K562 (cell line): ENCODE measurements at regions not wholly inside any gene's neighbourhood (a gene's known extent, or its start where the extent isn't known, plus 50 kb on each side); places are given as distances from the start of the nearest gene placed in this dataset.

Source experiments
- ATAC-seq: fragments of 200-7000 bp; cut with Tn5 transposase; 3 replicates; pipeline ENCODE4 v1.9.1; 2020; ENCODE audit warnings: moderate library complexity
- BruUV-seq: library from RNA; stranded (reverse); fragments of 400-500 nt; replicated peaks from 2 replicates; lab custom pipeline; 2021; lab: Mats Ljungman, UMichigan
- CTCF ChIA-PET: fragments of 300-600 bp; formaldehyde crosslinking; extraction: SDS; loops from one replicate; lab custom pipeline; 2021; ENCODE audit warnings: low intra/inter-chr PET ratio; lab: Yijun Ruan, JAX
- POLR2A ChIA-PET: fragments of 300-600, 350-650 bp; sonication (Branson Sonifier 250); formaldehyde crosslinking; extraction: SDS; loops from one replicate; lab custom pipeline; 2021; ENCODE audit warnings: antibody characterized with exemption, inconsistent platforms; lab: Yijun Ruan, JAX
- DNase-seq, 4 experiments: peaks; one replicate each; pipeline versions ENCODE4 v3.0.0 to v3.0.0-alpha.2; 2011 to 2018; ENCODE audit warnings: low spot score in 3 of 4, mixed read lengths in 3 of 4; ENCODE audit errors: extremely low read depth in 1 of 4
- FAIRE-seq: peaks from 2 replicates; lab custom pipeline; 2011; peaks lifted over from hg19 to GRCh38; lab: Jason Lieb, UNC
- H2AFZ ChIP-seq: 2 replicates; pipeline ENCODE4 v1.6.0; 2011; ENCODE audit warnings: low read depth, low read length, control low read depth, inconsistent platforms
- H3K27ac ChIP-seq: fragments of 200-600 bp; 3 replicates; pipeline ENCODE4 v1.8.0; 2011; ENCODE audit warnings: low read depth, mild to moderate bottlenecking, control low read depth, inconsistent platforms, low read length, moderate library complexity, mixed read lengths; ENCODE audit errors: extremely low read depth
- H3K27me3 ChIP-seq, 2 experiments: fragments of 300-600 bp in 1 of 2; 2 replicates in 1 of 2; 3 replicates in 1 of 2; pipeline versions ENCODE4 v1.6.0 to v1.8.0; 2011; ENCODE audit warnings: inconsistent platforms in 2 of 2, low read length in 2 of 2, mild to moderate bottlenecking in 1 of 2, mixed read lengths in 1 of 2, moderate library complexity in 1 of 2; ENCODE audit not compliant: control insufficient read depth in 2 of 2, insufficient read depth in 2 of 2
- H3K36me3 ChIP-seq: fragments of 300-600 bp; 3 replicates; pipeline ENCODE4 v1.8.0; 2011; ENCODE audit warnings: mild to moderate bottlenecking, low read length, inconsistent platforms; ENCODE audit not compliant: control insufficient read depth, insufficient read depth
- H3K4me1 ChIP-seq, 2 experiments: fragments of 200-600 bp in 1 of 2; replicated peaks in 1 of 2; 2 replicates in 1 of 2; 3 replicates in 1 of 2; pipeline versions ENCODE4 v1.5.1 to v1.8.0; 2011; ENCODE audit warnings: inconsistent platforms in 2 of 2, low read length in 2 of 2, mild to moderate bottlenecking in 1 of 2, mixed read lengths in 1 of 2, moderate library complexity in 1 of 2; ENCODE audit not compliant: control insufficient read depth in 2 of 2, insufficient read depth in 2 of 2
- H3K4me2 ChIP-seq: 2 replicates; pipeline ENCODE4 v1.6.1; 2011; ENCODE audit warnings: low read length, control low read depth, inconsistent platforms, mixed read lengths; ENCODE audit not compliant: insufficient read depth
- H3K4me3 ChIP-seq: fragments of 200-600 bp; sonication (generic), shearing (Covaris generic); 2 replicates; pipeline ENCODE4 v1.5.1; 2016; ENCODE audit warnings: control low read depth, inconsistent platforms
- H3K79me2 ChIP-seq: fragments of 200-600 bp; 3 replicates; pipeline ENCODE4 v1.8.0; 2011; ENCODE audit warnings: low read length, inconsistent platforms; ENCODE audit not compliant: control insufficient read depth, insufficient read depth
- H3K9ac ChIP-seq, 2 experiments: 2 replicates each; pipeline versions ENCODE4 v1.6.0 to v1.6.1; 2011; ENCODE audit warnings: low read depth in 2 of 2, low read length in 2 of 2, control low read depth in 1 of 2, inconsistent platforms in 1 of 2, mild to moderate bottlenecking in 1 of 2, mixed read lengths in 1 of 2; ENCODE audit not compliant: insufficient read depth in 1 of 2
- H3K9me1 ChIP-seq: one replicate; pipeline ENCODE4 v1.6.0; 2011; ENCODE audit warnings: inconsistent platforms, mild to moderate bottlenecking, low read length, moderate library complexity; ENCODE audit not compliant: control insufficient read depth, insufficient read depth
- H3K9me3 ChIP-seq: replicated peaks from 2 replicates; pipeline ENCODE4 v1.5.1; 2011; ENCODE audit warnings: low read depth, low read length, inconsistent platforms; ENCODE audit not compliant: control insufficient read depth, insufficient read depth
- H4K20me1 ChIP-seq: replicated peaks from 2 replicates; pipeline ENCODE4 v1.6.1; 2011; ENCODE audit warnings: low read length, inconsistent platforms, mixed read lengths; ENCODE audit not compliant: control insufficient read depth, insufficient read depth
- CBX1 ChIP-seq: sonication (generic); IDR thresholded peaks from 2 replicates; pipeline ENCODE4 v1.6.1; 2016; ENCODE audit warnings: antibody characterized with exemption, low read depth, mild to moderate bottlenecking
- CEBPB ChIP-seq: fragments of 450-650 bp; IDR thresholded peaks from 2 replicates; pipeline ENCODE4 v1.6.1; 2016; ENCODE audit warnings: missing genetic modification characterization, missing compliant biosample characterization
- E2F5 ChIP-seq: sonication (generic); formaldehyde crosslinking; IDR thresholded peaks from 2 replicates; pipeline ENCODE4 v1.8.0; 2022; ENCODE audit warnings: mild to moderate bottlenecking, missing genetic modification reagents
- KLF13 ChIP-seq: fragments of 450-650 bp; IDR thresholded peaks from 2 replicates; pipeline ENCODE4 v1.6.1; 2016; ENCODE audit warnings: missing genetic modification characterization, low read depth, mild to moderate bottlenecking, missing compliant biosample characterization, moderate library complexity, borderline replicate concordance
- PPARD ChIP-seq: fragments of 250-450 bp; sonication (Bioruptor Pico); IDR thresholded peaks from 2 replicates; pipeline ENCODE4 v1.8.0; 2022; ENCODE audit warnings: inconsistent platforms, mild to moderate bottlenecking, moderate library complexity
- XRCC4 ChIP-seq: IDR thresholded peaks from one replicate; pipeline ENCODE4 v1.6.1; 2011; ENCODE audit not compliant: insufficient read depth, insufficient read length; ENCODE audit errors: extremely low read depth
- WGBS: fragments of 100-300 bp; shearing (Covaris generic); methylation state at CpG from one replicate; pipeline ENCODE4 v1.1.6; 2016; ENCODE audit warnings: low coverage, mixed read lengths; ENCODE audit not compliant: insufficient coverage; ENCODE audit errors: missing lambda C conversion rate; 5-methylcytosine and 5-hydroxymethylcytosine counted together
- in situ Hi-C: fragments of 300-500 bp; cut with MboI; formaldehyde crosslinking; loops from 4 replicates; pipeline ENCODE4 v1.15.0; 2018; ENCODE audit warnings: inconsistent platforms, mixed read lengths
- intact Hi-C: fragments of 100-400 bp; cut with micrococcal nuclease; formaldehyde crosslinking; loops from 2 replicates; pipeline ENCODE4 v1.14.2; 2022

- no peak overlapping the region for H3K9ac ChIP-seq
- no TSS peak for BruUV-seq
- ATAC-seq, result no peak
- H3K9me3 ChIP-seq, result no peaks in the 10 kb centered on the region
- TF ChIP-seq XRCC4 (no peak), E2F5 (CRISPR knock-in tag) (no peak), PPARD (CRISPR knock-in tag) (no peak), KLF13 (tag) (no peak), CBX1 (no peak), CEBPB (tag) (no peak)
- in situ Hi-C loops (loop anchor here (25.0 kb wide), 1 partner anchor 455 kb away; no protein-coding TSS in a partner anchor), intact Hi-C loops (no loop called here)
- H3K36me3 ChIP-seq, result no peaks in the 10 kb centered on the region
- no peaks in the 10 kb centered on the region for H3K9me1 ChIP-seq
- H3K79me2 ChIP-seq, result no peaks in the 10 kb centered on the region
- H4K20me1 ChIP-seq, result no peaks in the 10 kb centered on the region
- no peak overlapping the region for H2AFZ ChIP-seq
- CTCF ChIA-PET, result no interaction called here
- H3K4me3 ChIP-seq, result no peak overlapping the region
- peaks cover 0 to 7% of the 10 kb centered on the region in 2 experiments; a peak in 1 of 5 replicates for H3K27me3 ChIP-seq
- H3K27ac ChIP-seq, result no peak overlapping the region
- POLR2A ChIA-PET, result no interaction called here
- DNase-seq, result no peak
- no peak overlapping the region for H3K4me2 ChIP-seq
- 0% methylated on average over 3 of the region's 3 CpGs for WGBS
- H3K4me1 ChIP-seq, result no peaks in the 10 kb centered on the region
- no peak for FAIRE-seq
These were observed 81.1 kb upstream of the SLC4A4 start for GRCh38 chr4:71257761-71258160.
